Neural progenitor cell (in vitro differentiated cells): ENCODE measurements at regions not wholly inside any gene's neighbourhood (a gene's known extent, or its start where the extent isn't known, plus 50 kb on each side); places are given as distances from the start of the nearest gene placed in this dataset.

Source experiments
- EZH2 ChIP-seq: fragments of 200-600 bp; sonication (generic); IDR thresholded peaks from 2 replicates; pipeline ENCODE4 v1.6.1; 2017; ENCODE audit warnings: antibody characterized with exemption, mild to moderate bottlenecking, moderate library complexity
- TF ChIP-seq, protein P1 (sequence below): fragments of 200-600 bp; sonication (generic); IDR thresholded peaks from 2 replicates; pipeline ENCODE4 v1.5.1; 2017; ENCODE audit warnings: antibody characterized with exemption, mild to moderate bottlenecking

DNA sequence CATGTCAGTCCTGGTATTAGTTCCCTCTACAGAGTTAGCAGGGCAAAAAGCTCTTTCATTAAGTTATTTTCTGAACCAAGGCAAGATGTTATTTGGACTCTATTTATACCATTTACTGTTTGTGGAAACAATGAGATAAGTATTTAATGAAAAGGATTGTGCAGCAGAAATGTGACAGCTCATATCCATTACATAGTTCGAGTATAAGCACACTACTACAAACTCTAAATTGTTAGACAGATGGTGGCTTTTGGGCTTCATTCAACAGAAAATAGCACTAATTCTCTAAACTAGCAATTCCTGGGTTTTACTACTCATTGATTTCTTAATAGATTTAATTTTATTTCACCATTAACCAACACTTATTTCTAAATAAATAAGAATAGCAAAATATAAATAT is 95.2 kb upstream of the ANK2 start:
- TF ChIP-seq, protein P1, sequence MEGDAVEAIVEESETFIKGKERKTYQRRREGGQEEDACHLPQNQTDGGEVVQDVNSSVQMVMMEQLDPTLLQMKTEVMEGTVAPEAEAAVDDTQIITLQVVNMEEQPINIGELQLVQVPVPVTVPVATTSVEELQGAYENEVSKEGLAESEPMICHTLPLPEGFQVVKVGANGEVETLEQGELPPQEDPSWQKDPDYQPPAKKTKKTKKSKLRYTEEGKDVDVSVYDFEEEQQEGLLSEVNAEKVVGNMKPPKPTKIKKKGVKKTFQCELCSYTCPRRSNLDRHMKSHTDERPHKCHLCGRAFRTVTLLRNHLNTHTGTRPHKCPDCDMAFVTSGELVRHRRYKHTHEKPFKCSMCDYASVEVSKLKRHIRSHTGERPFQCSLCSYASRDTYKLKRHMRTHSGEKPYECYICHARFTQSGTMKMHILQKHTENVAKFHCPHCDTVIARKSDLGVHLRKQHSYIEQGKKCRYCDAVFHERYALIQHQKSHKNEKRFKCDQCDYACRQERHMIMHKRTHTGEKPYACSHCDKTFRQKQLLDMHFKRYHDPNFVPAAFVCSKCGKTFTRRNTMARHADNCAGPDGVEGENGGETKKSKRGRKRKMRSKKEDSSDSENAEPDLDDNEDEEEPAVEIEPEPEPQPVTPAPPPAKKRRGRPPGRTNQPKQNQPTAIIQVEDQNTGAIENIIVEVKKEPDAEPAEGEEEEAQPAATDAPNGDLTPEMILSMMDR = no peak
- no peak for TF ChIP-seq EZH2
